H1 (cell line): ENCODE measurements at regions not wholly inside any gene's neighbourhood (a gene's known extent, or its start where the extent isn't known, plus 50 kb on each side); places are given as distances from the start of the nearest gene placed in this dataset.

Experiments used
- CTCF ChIA-PET: fragments of 300-600 bp; sonication (Branson Sonifier 250); formaldehyde crosslinking; loops from one replicate; lab custom pipeline; 2021; ENCODE audit not compliant: partially characterized antibody; lab: Charles Lee
- POLR2A ChIA-PET: fragments of 300-600 bp; sonication (Branson Sonifier 250); formaldehyde crosslinking; loops from one replicate; lab custom pipeline; 2021; ENCODE audit warnings: inconsistent platforms; ENCODE audit not compliant: partially characterized antibody; lab: Charles Lee
- DNase-seq, 2 experiments: peaks; one replicate each; pipeline versions ENCODE4 v3.0.0 to v3.0.0-alpha.2; 2010 to 2022; ENCODE audit warnings: low spot score in 2 of 2, low read depth in 1 of 2, mixed read lengths in 1 of 2
- FAIRE-seq: peaks from 2 replicates; lab custom pipeline; 2011; peaks lifted over from hg19 to GRCh38; lab: Jason Lieb, UNC
- H2AFZ ChIP-seq: 2 replicates; pipeline ENCODE4 v1.8.1; 2012; ENCODE audit warnings: low read length, inconsistent platforms
- H2AK5ac ChIP-seq: 2 replicates; pipeline ENCODE4 v1.6.1; 2013; ENCODE audit warnings: low read depth, low read length
- H2BK120ac ChIP-seq: replicated peaks from 2 replicates; pipeline ENCODE3; 2013; ENCODE audit warnings: low read depth, low read length, inconsistent platforms
- H2BK12ac ChIP-seq: 2 replicates; pipeline ENCODE4 v1.6.1; 2013; ENCODE audit warnings: low read depth, low read length
- H2BK15ac ChIP-seq: 2 replicates; pipeline ENCODE4 v1.6.1; 2013; ENCODE audit warnings: low read length
- H2BK20ac ChIP-seq: 2 replicates; pipeline ENCODE4 v1.6.1; 2013; ENCODE audit warnings: low read length
- H2BK5ac ChIP-seq: 2 replicates; pipeline ENCODE4 v1.6.1; 2013; ENCODE audit warnings: low read depth, low read length
- H3K14ac ChIP-seq: 2 replicates; pipeline ENCODE4 v1.6.1; 2013; ENCODE audit warnings: inconsistent platforms; ENCODE audit not compliant: insufficient read length
- H3K18ac ChIP-seq: 2 replicates; pipeline ENCODE4 v1.6.1; 2013; ENCODE audit warnings: low read length; ENCODE audit errors: extremely low read depth
- H3K23ac ChIP-seq: 2 replicates; pipeline ENCODE4 v1.6.1; 2013; ENCODE audit warnings: inconsistent platforms; ENCODE audit not compliant: insufficient read length
- H3K23me2 ChIP-seq: 2 replicates; pipeline ENCODE4 v1.6.1; 2013; ENCODE audit warnings: low read depth, low read length
- H3K27ac ChIP-seq: 2 replicates; pipeline ENCODE4 v1.6.1; 2011; ENCODE audit warnings: low read depth, low read length, inconsistent platforms
- H3K27me3 ChIP-seq, 4 experiments: replicated peaks in 1 of 4; 1 replicate in 1 of 4; 2 replicates in 3 of 4; pipeline versions ENCODE4 v1.6.1 to v1.8.1; 2011 to 2013; ENCODE audit warnings: low read length in 3 of 4, mild to moderate bottlenecking in 3 of 4, inconsistent platforms in 2 of 4, mixed read lengths in 2 of 4, moderate library complexity in 1 of 4; ENCODE audit not compliant: control insufficient read depth in 3 of 4, insufficient read depth in 3 of 4; ENCODE audit errors: extremely low read depth in 1 of 4
- H3K36me3 ChIP-seq, 4 experiments: 2 replicates each; pipeline versions ENCODE4 v1.6.1 to v1.8.1; 2011 to 2013; ENCODE audit warnings: mild to moderate bottlenecking in 4 of 4, low read length in 3 of 4, moderate library complexity in 2 of 4, control low read depth in 1 of 4, inconsistent platforms in 1 of 4; ENCODE audit not compliant: insufficient read depth in 4 of 4, control insufficient read depth in 2 of 4
- H3K4ac ChIP-seq: replicated peaks from 2 replicates; pipeline ENCODE3; 2013; ENCODE audit warnings: low read length, low read depth, mixed read lengths, inconsistent platforms; ENCODE audit not compliant: insufficient read length
- H3K4me1 ChIP-seq, 4 experiments: replicated peaks in 1 of 4; 1 replicate in 1 of 4; 2 replicates in 3 of 4; pipeline versions ENCODE4 v1.6.1 to v1.8.1; 2011 to 2013; ENCODE audit warnings: low read length in 3 of 4, inconsistent platforms in 2 of 4, mixed read lengths in 1 of 4; ENCODE audit not compliant: insufficient read depth in 4 of 4, control insufficient read depth in 3 of 4
- H3K4me2 ChIP-seq, 2 experiments: 2 replicates each; pipeline versions ENCODE4 v1.6.1 to v1.8.1; 2011 to 2013; ENCODE audit warnings: low read depth in 2 of 2, low read length in 2 of 2, control low read depth in 1 of 2, inconsistent platforms in 1 of 2, mild to moderate bottlenecking in 1 of 2; ENCODE audit not compliant: insufficient read depth in 1 of 2
- H3K4me3 ChIP-seq, 4 experiments: fragments of 200-600, 300-600 bp in 1 of 4; sonication (generic), shearing (Covaris generic), sonication (Bioruptor Twin) in 1 of 4; 2 replicates each; pipeline versions ENCODE4 v1.5.1 to v1.8.1; 2011 to 2016; ENCODE audit warnings: low read length in 4 of 4, low read depth in 3 of 4, control low read depth in 2 of 4, inconsistent platforms in 2 of 4, mild to moderate bottlenecking in 2 of 4, mixed read lengths in 1 of 4, moderate library complexity in 1 of 4; ENCODE audit not compliant: insufficient read depth in 2 of 4; ENCODE audit errors: extremely low read depth in 1 of 4
- H3K56ac ChIP-seq: replicated peaks from 2 replicates; pipeline ENCODE3; 2013; ENCODE audit warnings: low read depth, mild to moderate bottlenecking, mixed read lengths, low read length, inconsistent platforms; ENCODE audit not compliant: insufficient read length
- H3K79me1 ChIP-seq: 2 replicates; pipeline ENCODE4 v1.6.1; 2013; ENCODE audit warnings: low read depth, low read length, control low read depth
- H3K79me2 ChIP-seq, 2 experiments: 2 replicates each; pipeline versions ENCODE4 v1.6.1 to v1.8.1; 2012 to 2013; ENCODE audit warnings: low read length in 2 of 2, mild to moderate bottlenecking in 2 of 2, inconsistent platforms in 1 of 2; ENCODE audit not compliant: insufficient read depth in 2 of 2, control insufficient read depth in 1 of 2
- H3K9ac ChIP-seq, 4 experiments: replicated peaks in 1 of 4; 1 replicate in 1 of 4; 2 replicates in 3 of 4; pipeline versions ENCODE4 v1.6.1 to v1.8.1; 2011 to 2013; ENCODE audit warnings: low read depth in 3 of 4, low read length in 3 of 4, control low read depth in 2 of 4, mild to moderate bottlenecking in 2 of 4, moderate library complexity in 2 of 4, inconsistent platforms in 1 of 4; ENCODE audit errors: extremely low read depth in 1 of 4
- H3K9me3 ChIP-seq, 2 experiments: 2 replicates each; pipeline versions ENCODE4 v1.6.1 to v1.8.1; 2012 to 2013; ENCODE audit warnings: mild to moderate bottlenecking in 2 of 2, moderate library complexity in 2 of 2, control low read depth in 1 of 2, inconsistent platforms in 1 of 2, low read depth in 1 of 2, low read length in 1 of 2, mixed read lengths in 1 of 2; ENCODE audit not compliant: insufficient read depth in 2 of 2
- H4K20me1 ChIP-seq, 2 experiments: replicated peaks in 1 of 2; 2 replicates each; pipeline versions ENCODE3 to v1.8.1; 2011 to 2013; ENCODE audit warnings: inconsistent platforms in 2 of 2, low read length in 2 of 2, mild to moderate bottlenecking in 1 of 2; ENCODE audit not compliant: insufficient read depth in 2 of 2, control insufficient read depth in 1 of 2
- H4K5ac ChIP-seq: 2 replicates; pipeline ENCODE4 v1.6.1; 2013; ENCODE audit warnings: low read length, low read depth, mixed read lengths, inconsistent platforms; ENCODE audit not compliant: insufficient read length
- H4K8ac ChIP-seq: 2 replicates; pipeline ENCODE4 v1.8.0; 2013; ENCODE audit warnings: mild to moderate bottlenecking, moderate library complexity, low read length, inconsistent platforms; ENCODE audit not compliant: insufficient read depth; ENCODE audit errors: extremely low read depth
- H4K91ac ChIP-seq: replicated peaks from 2 replicates; pipeline ENCODE3; 2013; ENCODE audit warnings: low read length, mixed read lengths, inconsistent platforms; ENCODE audit not compliant: insufficient read length
- POLR2AphosphoS5 ChIP-seq: IDR thresholded peaks from 2 replicates; pipeline ENCODE4 v1.6.1; 2011; ENCODE audit warnings: low read depth, low read length
- POU5F1 ChIP-seq: IDR thresholded peaks from 2 replicates; pipeline ENCODE4 v1.6.1; 2011; ENCODE audit warnings: low read depth, mild to moderate bottlenecking, low read length, moderate library complexity
- SP2 ChIP-seq: IDR thresholded peaks from 2 replicates; pipeline ENCODE4 v1.6.1; 2012; ENCODE audit warnings: mild to moderate bottlenecking, low read length, inconsistent platforms
- TAF7 ChIP-seq: optimal IDR thresholded peaks from 2 replicates; pipeline ENCODE3; 2011; ENCODE audit warnings: low read depth, mild to moderate bottlenecking, inconsistent platforms, low read length, moderate library complexity, borderline replicate concordance
- WGBS, 2 experiments: shearing (Covaris generic) in 1 of 2; methylation state at CpG; one replicate each; pipeline versions ENCODE4 v1.1.6 to v1.1.7; 2013 to 2015; ENCODE audit warnings: low lambda C conversion rate in 2 of 2, mixed read lengths in 2 of 2, inconsistent platforms in 1 of 2, low coverage in 1 of 2, missing lambda C conversion rate in 1 of 2; ENCODE audit not compliant: insufficient replicate concordance in 2 of 2, insufficient coverage in 1 of 2, insufficient read length in 1 of 2; ENCODE audit errors: extremely low coverage in 1 of 2, missing lambda C conversion rate in 1 of 2; 5-methylcytosine and 5-hydroxymethylcytosine counted together

- POLR2A ChIA-PET, result no interaction called here
These were observed 974.3 kb downstream of the FSTL5 start for GRCh38 chr4:161189286-161190134.

More at GRCh38 chr4:161189286-161190134, 974.3 kb downstream of the FSTL5 start:
- Histone ChIP-seq H2AFZ (no peak overlapping the region), H3K4me2 (peak overlapping the region; percentile 22 to 29; a peak in 2 of 4 replicates), H3K56ac (no peak overlapping the region), H3K23ac (no peak overlapping the region), H2BK20ac (no peak overlapping the region), H2BK5ac (no peak overlapping the region), H3K4ac (no peak overlapping the region), H3K23me2 (no peaks in the 10 kb centered on the region), H4K5ac (no peak overlapping the region), H3K4me3 (no peak overlapping the region; a peak in 1 of 8 replicates), H4K8ac (no peak overlapping the region), H3K79me2 (no peaks in the 10 kb centered on the region), H2AK5ac (no peak overlapping the region), H3K18ac (no peak overlapping the region), H3K27ac (no peak overlapping the region), H2BK12ac (no peak overlapping the region), H4K91ac (no peak overlapping the region), H3K9me3 (no peaks in the 10 kb centered on the region), H2BK120ac (no peak overlapping the region), H3K4me1 (peaks cover 0 to 10% (median 2%) of the 10 kb centered on the region in 4 experiments; a peak in 4 of 7 replicates), H3K79me1 (no peaks in the 10 kb centered on the region), H2BK15ac (no peak overlapping the region), H3K14ac (no peak overlapping the region), H3K9ac (no peak overlapping the region), H3K36me3 (no peaks in the 10 kb centered on the region), H3K27me3 (no peaks in the 10 kb centered on the region), H4K20me1 (no peaks in the 10 kb centered on the region)
- DNase-seq (no peak), FAIRE-seq (peak; percentile 7)
- 0 out of 2 replicates have a peak, but pooled peaks have one; percentile 48 for TF ChIP-seq POU5F1
- no peak for TF ChIP-seq POLR2AphosphoS5
- no peak for TF ChIP-seq TAF7
- no peak for TF ChIP-seq SP2
- 80% methylated on average over 4 of the region's 4 CpGs; no CpG with 5 or more reads in 1 of the 2 experiments for WGBS, 2 experiments
- CTCF ChIA-PET, result interaction anchor here (1.8 kb wide), 1 partner anchor 64 kb away, joined by 6 read pairs; no protein-coding TSS in a partner anchor
